ENCODE measurements at regions not wholly inside any gene's neighbourhood (a gene's known extent, or its start where the extent isn't known, plus 50 kb on each side); places are given as distances from the start of the nearest gene placed in this dataset.

- intact Hi-C loops (cut with DNase I, micrococcal nuclease): no loop called here
- Mint-ChIP-seq H3K27me3 (no peaks in the 10 kb centered on the region), H3K9me3 (ENCODE audit: low read depth) (peaks cover 23% of the 10 kb centered on the region), H3K36me3 (ENCODE audit: low read depth) (no peaks in the 10 kb centered on the region), H3K4me1 (no peaks in the 10 kb centered on the region), H3K27ac (no peak overlapping the region), H3K4me3 (no peak overlapping the region)
- ATAC-seq (no peak), DNase-seq (no peak)
- CTCF ChIA-PET: no interaction called here
- POLR2A ChIA-PET: no interaction called here
Measured at GRCh38 chr2:82498777-82499443, 1960.2 kb downstream of the SUCLG1 start.

GRCh38 chr2:82494739-82495138, 1964.3 kb downstream of the SUCLG1 start:
- POLR2A ChIA-PET: no interaction called here
- Mint-ChIP-seq H3K36me3 (ENCODE audit: low read depth) (no peaks in the 10 kb centered on the region), H3K27me3 (no peaks in the 10 kb centered on the region), H3K27ac (no peak overlapping the region), H3K9me3 (ENCODE audit: low read depth) (peaks cover 15% of the 10 kb centered on the region), H3K4me1 (no peaks in the 10 kb centered on the region), H3K4me3 (no peak overlapping the region)
- CTCF ChIA-PET: no interaction called here
- intact Hi-C loops (cut with DNase I, micrococcal nuclease): no loop called here
- ATAC-seq (no peak), DNase-seq (no peak)

- no peak for DNase-seq
- ChIA-PET CTCF (no interaction called here), POLR2A (no interaction called here)
- intact Hi-C loops (cut with DNase I, micrococcal nuclease): no loop called here
- Mint-ChIP-seq H3K4me3 (no peak overlapping the region), H3K36me3 (ENCODE audit: low read depth) (no peaks in the 10 kb centered on the region), H3K4me1 (no peaks in the 10 kb centered on the region), H3K27ac (no peak overlapping the region), H3K9me3 (ENCODE audit: low read depth) (peaks cover 7% of the 10 kb centered on the region), H3K27me3 (no peaks in the 10 kb centered on the region)
- no peak for ATAC-seq
Measured at GRCh38 chr2:82491591-82491990, 1967.5 kb downstream of the SUCLG1 start.

- H3K27me3 Mint-ChIP-seq: no peaks in the 10 kb centered on the region
- ATAC-seq: no peak
- ChIA-PET POLR2A (no interaction called here), CTCF (no interaction called here)
- no peak overlapping the region for H3K27ac Mint-ChIP-seq
- DNase-seq: no peak
- no peak overlapping the region for H3K4me3 Mint-ChIP-seq
- no peaks in the 10 kb centered on the region for H3K4me1 Mint-ChIP-seq
- peaks cover 10% of the 10 kb centered on the region for H3K9me3 Mint-ChIP-seq (ENCODE audit: low read depth)
- H3K36me3 Mint-ChIP-seq (ENCODE audit: low read depth): no peaks in the 10 kb centered on the region
- intact Hi-C loops (cut with DNase I, micrococcal nuclease): no loop called here
Measured at GRCh38 chr2:82487354-82487753, 1971.7 kb downstream of the SUCLG1 start.

GRCh38 chr2:82485701-82486100, 1973.4 kb downstream of the SUCLG1 start:
- Mint-ChIP-seq H3K4me3 (no peak overlapping the region), H3K36me3 (ENCODE audit: low read depth) (no peaks in the 10 kb centered on the region), H3K27me3 (no peaks in the 10 kb centered on the region), H3K4me1 (no peaks in the 10 kb centered on the region), H3K9me3 (ENCODE audit: low read depth) (peaks cover 6% of the 10 kb centered on the region), H3K27ac (no peak overlapping the region)
- CTCF ChIA-PET: no interaction called here
- intact Hi-C loops (cut with DNase I, micrococcal nuclease): no loop called here
- ATAC-seq (no peak), DNase-seq (no peak)
- POLR2A ChIA-PET: no interaction called here

GRCh38 chr2:82481207-82481606, 1977.9 kb downstream of the SUCLG1 start:
- Mint-ChIP-seq H3K4me1 (no peaks in the 10 kb centered on the region), H3K4me3 (no peak overlapping the region), H3K27me3 (no peaks in the 10 kb centered on the region), H3K27ac (no peak overlapping the region), H3K9me3 (ENCODE audit: low read depth) (peaks cover 9% of the 10 kb centered on the region), H3K36me3 (ENCODE audit: low read depth) (no peaks in the 10 kb centered on the region)
- ChIA-PET CTCF (no interaction called here), POLR2A (no interaction called here)
- no peak for ATAC-seq
- no peak for DNase-seq
- intact Hi-C loops (cut with DNase I, micrococcal nuclease): no loop called here

GRCh38 chr2:82478641-82479040, 1980.4 kb downstream of the SUCLG1 start:
- no peak overlapping the region for H3K4me3 Mint-ChIP-seq
- DNase-seq (no peak), ATAC-seq (no peak)
- intact Hi-C loops (cut with DNase I, micrococcal nuclease): no loop called here
- no peaks in the 10 kb centered on the region for H3K36me3 Mint-ChIP-seq (ENCODE audit: low read depth)
- H3K27me3 Mint-ChIP-seq: no peaks in the 10 kb centered on the region
- H3K4me1 Mint-ChIP-seq: no peaks in the 10 kb centered on the region
- H3K9me3 Mint-ChIP-seq (ENCODE audit: low read depth): peaks cover 9% of the 10 kb centered on the region
- ChIA-PET CTCF (no interaction called here), POLR2A (no interaction called here)
- H3K27ac Mint-ChIP-seq: no peak overlapping the region

GRCh38 chr2:82476094-82476493, 1983.0 kb downstream of the SUCLG1 start:
- Mint-ChIP-seq H3K27me3 (no peaks in the 10 kb centered on the region), H3K36me3 (ENCODE audit: low read depth) (no peaks in the 10 kb centered on the region), H3K4me3 (no peak overlapping the region), H3K27ac (no peak overlapping the region), H3K4me1 (no peaks in the 10 kb centered on the region), H3K9me3 (ENCODE audit: low read depth) (peaks cover 9% of the 10 kb centered on the region)
- no peak for DNase-seq
- no peak for ATAC-seq
- ChIA-PET CTCF (no interaction called here), POLR2A (no interaction called here)
- intact Hi-C loops (cut with DNase I, micrococcal nuclease): no loop called here

- Mint-ChIP-seq H3K4me3 (no peak overlapping the region), H3K27me3 (no peaks in the 10 kb centered on the region), H3K27ac (no peak overlapping the region), H3K9me3 (ENCODE audit: low read depth) (peaks cover 2% of the 10 kb centered on the region), H3K36me3 (ENCODE audit: low read depth) (no peaks in the 10 kb centered on the region), H3K4me1 (no peaks in the 10 kb centered on the region)
- intact Hi-C loops (cut with DNase I, micrococcal nuclease): no loop called here
- POLR2A ChIA-PET: no interaction called here
- DNase-seq (no peak), ATAC-seq (no peak)
- CTCF ChIA-PET: no interaction called here
Measured at GRCh38 chr2:82428251-82428650, 2030.8 kb downstream of the SUCLG1 start.

- no peaks in the 10 kb centered on the region for H3K36me3 Mint-ChIP-seq (ENCODE audit: low read depth)
- H3K27ac Mint-ChIP-seq: no peak overlapping the region
- intact Hi-C loops (cut with DNase I, micrococcal nuclease): no loop called here
- no peaks in the 10 kb centered on the region for H3K27me3 Mint-ChIP-seq
- peaks cover 10% of the 10 kb centered on the region for H3K9me3 Mint-ChIP-seq (ENCODE audit: low read depth)
- ChIA-PET POLR2A (no interaction called here), CTCF (no interaction called here)
- DNase-seq (no peak), ATAC-seq (no peak)
- H3K4me1 Mint-ChIP-seq: no peaks in the 10 kb centered on the region
- H3K4me3 Mint-ChIP-seq: no peak overlapping the region
Measured at GRCh38 chr2:82412021-82412420, 2047.1 kb downstream of the SUCLG1 start.

- Mint-ChIP-seq H3K27ac (no peak overlapping the region), H3K36me3 (ENCODE audit: low read depth) (no peaks in the 10 kb centered on the region), H3K27me3 (no peaks in the 10 kb centered on the region), H3K4me3 (no peak overlapping the region), H3K4me1 (no peaks in the 10 kb centered on the region), H3K9me3 (ENCODE audit: low read depth) (peaks cover 10% of the 10 kb centered on the region)
- DNase-seq: no peak
- intact Hi-C loops (cut with DNase I, micrococcal nuclease): no loop called here
- ATAC-seq: no peak
- ChIA-PET POLR2A (no interaction called here), CTCF (no interaction called here)
Measured at GRCh38 chr2:82411071-82411470, 2048.0 kb downstream of the SUCLG1 start.

- no peak for DNase-seq
- no peaks in the 10 kb centered on the region for H3K27me3 Mint-ChIP-seq
- CTCF ChIA-PET: no interaction called here
- H3K4me1 Mint-ChIP-seq: no peaks in the 10 kb centered on the region
- POLR2A ChIA-PET: no interaction called here
- ATAC-seq: no peak
- peaks cover 8% of the 10 kb centered on the region for H3K9me3 Mint-ChIP-seq (ENCODE audit: low read depth)
- intact Hi-C loops (cut with DNase I, micrococcal nuclease): no loop called here
- no peak overlapping the region for H3K27ac Mint-ChIP-seq
- H3K36me3 Mint-ChIP-seq (ENCODE audit: low read depth): no peaks in the 10 kb centered on the region
- no peak overlapping the region for H3K4me3 Mint-ChIP-seq
Measured at GRCh38 chr2:82395531-82395930, 2063.5 kb downstream of the SUCLG1 start.

GRCh38 chr2:82391386-82391785, 2067.7 kb downstream of the SUCLG1 start:
- CTCF ChIA-PET: no interaction called here
- POLR2A ChIA-PET: no interaction called here
- no peak for ATAC-seq
- no peak overlapping the region for H3K4me3 Mint-ChIP-seq
- intact Hi-C loops (cut with DNase I, micrococcal nuclease): no loop called here
- no peaks in the 10 kb centered on the region for H3K36me3 Mint-ChIP-seq (ENCODE audit: low read depth)
- DNase-seq: no peak
- H3K27me3 Mint-ChIP-seq: no peaks in the 10 kb centered on the region
- H3K9me3 Mint-ChIP-seq (ENCODE audit: low read depth): peaks cover 8% of the 10 kb centered on the region
- no peak overlapping the region for H3K27ac Mint-ChIP-seq
- H3K4me1 Mint-ChIP-seq: no peaks in the 10 kb centered on the region

All from activated CD4-positive, alpha-beta T cell treated with anti-CD3 and anti-CD28 coated beads for 36 hours (primary cell).